ENCODE measurements at regions not wholly inside any gene's neighbourhood (a gene's known extent, or its start where the extent isn't known, plus 50 kb on each side); places are given as distances from the start of the nearest gene placed in this dataset.
"Not testable (repeated sequence)": the region's sequence is repeated elsewhere in the genome, so short reads cannot be mapped to it uniquely, and the experiment has no call there.

DNA sequence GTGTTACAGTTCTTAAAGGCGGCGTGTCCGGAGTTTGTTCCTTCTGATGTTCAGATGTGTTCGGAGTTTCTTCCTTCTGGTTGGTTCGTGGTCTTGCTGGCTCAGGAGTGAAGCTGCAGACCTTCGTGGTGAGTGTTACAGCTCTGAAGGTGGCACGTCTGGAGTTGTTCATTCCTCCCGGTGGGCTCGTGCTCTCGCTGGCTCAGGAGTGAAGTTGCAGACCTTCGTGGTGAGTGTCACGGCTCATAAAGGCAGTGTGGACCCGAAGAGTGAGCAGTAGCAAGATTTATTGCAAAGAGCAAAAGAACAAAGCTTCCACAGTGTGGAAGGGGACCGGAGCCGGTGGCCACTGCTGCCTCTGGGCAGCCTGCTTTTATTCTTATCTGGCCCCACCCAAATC lies 65.3 kb upstream of the NDST4 start:
- not testable (repeated sequence) for TF ChIP-seq STAT1 (IDR thresholded peaks at IDR 0.05; ENCODE audit: unreplicated experiment); POLR2AphosphoS5 (IDR thresholded peaks at IDR 0.05; ENCODE audit: low read depth); EZH2 (IDR thresholded peaks at IDR 0.05; ENCODE audit: low read depth, unreplicated experiment); JUNB (IDR thresholded peaks at IDR 0.05; ENCODE audit: unreplicated experiment); EZH2phosphoT487 (IDR thresholded peaks at IDR 0.05; ENCODE audit: unreplicated experiment)
- TF ChIP-seq, protein P1, sequence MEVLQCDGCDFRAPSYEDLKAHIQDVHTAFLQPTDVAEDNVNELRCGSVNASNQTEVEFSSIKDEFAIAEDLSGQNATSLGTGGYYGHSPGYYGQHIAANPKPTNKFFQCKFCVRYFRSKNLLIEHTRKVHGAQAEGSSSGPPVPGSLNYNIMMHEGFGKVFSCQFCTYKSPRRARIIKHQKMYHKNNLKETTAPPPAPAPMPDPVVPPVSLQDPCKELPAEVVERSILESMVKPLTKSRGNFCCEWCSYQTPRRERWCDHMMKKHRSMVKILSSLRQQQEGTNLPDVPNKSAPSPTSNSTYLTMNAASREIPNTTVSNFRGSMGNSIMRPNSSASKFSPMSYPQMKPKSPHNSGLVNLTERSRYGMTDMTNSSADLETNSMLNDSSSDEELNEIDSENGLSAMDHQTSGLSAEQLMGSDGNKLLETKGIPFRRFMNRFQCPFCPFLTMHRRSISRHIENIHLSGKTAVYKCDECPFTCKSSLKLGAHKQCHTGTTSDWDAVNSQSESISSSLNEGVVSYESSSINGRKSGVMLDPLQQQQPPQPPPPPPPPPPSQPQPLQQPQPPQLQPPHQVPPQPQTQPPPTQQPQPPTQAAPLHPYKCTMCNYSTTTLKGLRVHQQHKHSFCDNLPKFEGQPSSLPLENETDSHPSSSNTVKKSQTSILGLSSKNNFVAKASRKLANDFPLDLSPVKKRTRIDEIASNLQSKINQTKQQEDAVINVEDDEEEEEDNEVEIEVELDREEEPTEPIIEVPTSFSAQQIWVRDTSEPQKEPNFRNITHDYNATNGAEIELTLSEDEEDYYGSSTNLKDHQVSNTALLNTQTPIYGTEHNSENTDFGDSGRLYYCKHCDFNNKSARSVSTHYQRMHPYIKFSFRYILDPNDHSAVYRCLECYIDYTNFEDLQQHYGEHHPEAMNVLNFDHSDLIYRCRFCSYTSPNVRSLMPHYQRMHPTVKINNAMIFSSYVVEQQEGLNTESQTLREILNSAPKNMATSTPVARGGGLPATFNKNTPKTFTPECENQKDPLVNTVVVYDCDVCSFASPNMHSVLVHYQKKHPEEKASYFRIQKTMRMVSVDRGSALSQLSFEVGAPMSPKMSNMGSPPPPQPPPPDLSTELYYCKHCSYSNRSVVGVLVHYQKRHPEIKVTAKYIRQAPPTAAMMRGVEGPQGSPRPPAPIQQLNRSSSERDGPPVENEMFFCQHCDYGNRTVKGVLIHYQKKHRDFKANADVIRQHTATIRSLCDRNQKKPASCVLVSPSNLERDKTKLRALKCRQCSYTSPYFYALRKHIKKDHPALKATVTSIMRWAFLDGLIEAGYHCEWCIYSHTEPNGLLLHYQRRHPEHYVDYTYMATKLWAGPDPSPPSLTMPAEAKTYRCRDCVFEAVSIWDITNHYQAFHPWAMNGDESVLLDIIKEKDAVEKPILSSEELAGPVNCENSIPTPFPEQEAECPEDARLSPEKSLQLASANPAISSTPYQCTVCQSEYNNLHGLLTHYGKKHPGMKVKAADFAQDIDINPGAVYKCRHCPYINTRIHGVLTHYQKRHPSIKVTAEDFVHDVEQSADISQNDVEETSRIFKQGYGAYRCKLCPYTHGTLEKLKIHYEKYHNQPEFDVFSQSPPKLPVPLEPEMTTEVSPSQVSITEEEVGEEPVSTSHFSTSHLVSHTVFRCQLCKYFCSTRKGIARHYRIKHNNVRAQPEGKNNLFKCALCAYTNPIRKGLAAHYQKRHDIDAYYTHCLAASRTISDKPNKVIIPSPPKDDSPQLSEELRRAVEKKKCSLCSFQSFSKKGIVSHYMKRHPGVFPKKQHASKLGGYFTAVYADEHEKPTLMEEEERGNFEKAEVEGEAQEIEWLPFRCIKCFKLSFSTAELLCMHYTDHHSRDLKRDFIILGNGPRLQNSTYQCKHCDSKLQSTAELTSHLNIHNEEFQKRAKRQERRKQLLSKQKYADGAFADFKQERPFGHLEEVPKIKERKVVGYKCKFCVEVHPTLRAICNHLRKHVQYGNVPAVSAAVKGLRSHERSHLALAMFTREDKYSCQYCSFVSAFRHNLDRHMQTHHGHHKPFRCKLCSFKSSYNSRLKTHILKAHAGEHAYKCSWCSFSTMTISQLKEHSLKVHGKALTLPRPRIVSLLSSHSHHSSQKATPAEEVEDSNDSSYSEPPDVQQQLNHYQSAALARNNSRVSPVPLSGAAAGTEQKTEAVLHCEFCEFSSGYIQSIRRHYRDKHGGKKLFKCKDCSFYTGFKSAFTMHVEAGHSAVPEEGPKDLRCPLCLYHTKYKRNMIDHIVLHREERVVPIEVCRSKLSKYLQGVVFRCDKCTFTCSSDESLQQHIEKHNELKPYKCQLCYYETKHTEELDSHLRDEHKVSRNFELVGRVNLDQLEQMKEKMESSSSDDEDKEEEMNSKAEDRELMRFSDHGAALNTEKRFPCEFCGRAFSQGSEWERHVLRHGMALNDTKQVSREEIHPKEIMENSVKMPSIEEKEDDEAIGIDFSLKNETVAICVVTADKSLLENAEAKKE (CRISPR knock-in tag; IDR thresholded peaks at IDR 0.05), result not testable (repeated sequence)
- TF ChIP-seq, protein P2, sequence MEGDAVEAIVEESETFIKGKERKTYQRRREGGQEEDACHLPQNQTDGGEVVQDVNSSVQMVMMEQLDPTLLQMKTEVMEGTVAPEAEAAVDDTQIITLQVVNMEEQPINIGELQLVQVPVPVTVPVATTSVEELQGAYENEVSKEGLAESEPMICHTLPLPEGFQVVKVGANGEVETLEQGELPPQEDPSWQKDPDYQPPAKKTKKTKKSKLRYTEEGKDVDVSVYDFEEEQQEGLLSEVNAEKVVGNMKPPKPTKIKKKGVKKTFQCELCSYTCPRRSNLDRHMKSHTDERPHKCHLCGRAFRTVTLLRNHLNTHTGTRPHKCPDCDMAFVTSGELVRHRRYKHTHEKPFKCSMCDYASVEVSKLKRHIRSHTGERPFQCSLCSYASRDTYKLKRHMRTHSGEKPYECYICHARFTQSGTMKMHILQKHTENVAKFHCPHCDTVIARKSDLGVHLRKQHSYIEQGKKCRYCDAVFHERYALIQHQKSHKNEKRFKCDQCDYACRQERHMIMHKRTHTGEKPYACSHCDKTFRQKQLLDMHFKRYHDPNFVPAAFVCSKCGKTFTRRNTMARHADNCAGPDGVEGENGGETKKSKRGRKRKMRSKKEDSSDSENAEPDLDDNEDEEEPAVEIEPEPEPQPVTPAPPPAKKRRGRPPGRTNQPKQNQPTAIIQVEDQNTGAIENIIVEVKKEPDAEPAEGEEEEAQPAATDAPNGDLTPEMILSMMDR (conservative IDR thresholded peaks at IDR 0.05; ENCODE audit: low read depth in 2 of 2), result not testable (repeated sequence)
- TF ChIP-seq, protein P3, sequence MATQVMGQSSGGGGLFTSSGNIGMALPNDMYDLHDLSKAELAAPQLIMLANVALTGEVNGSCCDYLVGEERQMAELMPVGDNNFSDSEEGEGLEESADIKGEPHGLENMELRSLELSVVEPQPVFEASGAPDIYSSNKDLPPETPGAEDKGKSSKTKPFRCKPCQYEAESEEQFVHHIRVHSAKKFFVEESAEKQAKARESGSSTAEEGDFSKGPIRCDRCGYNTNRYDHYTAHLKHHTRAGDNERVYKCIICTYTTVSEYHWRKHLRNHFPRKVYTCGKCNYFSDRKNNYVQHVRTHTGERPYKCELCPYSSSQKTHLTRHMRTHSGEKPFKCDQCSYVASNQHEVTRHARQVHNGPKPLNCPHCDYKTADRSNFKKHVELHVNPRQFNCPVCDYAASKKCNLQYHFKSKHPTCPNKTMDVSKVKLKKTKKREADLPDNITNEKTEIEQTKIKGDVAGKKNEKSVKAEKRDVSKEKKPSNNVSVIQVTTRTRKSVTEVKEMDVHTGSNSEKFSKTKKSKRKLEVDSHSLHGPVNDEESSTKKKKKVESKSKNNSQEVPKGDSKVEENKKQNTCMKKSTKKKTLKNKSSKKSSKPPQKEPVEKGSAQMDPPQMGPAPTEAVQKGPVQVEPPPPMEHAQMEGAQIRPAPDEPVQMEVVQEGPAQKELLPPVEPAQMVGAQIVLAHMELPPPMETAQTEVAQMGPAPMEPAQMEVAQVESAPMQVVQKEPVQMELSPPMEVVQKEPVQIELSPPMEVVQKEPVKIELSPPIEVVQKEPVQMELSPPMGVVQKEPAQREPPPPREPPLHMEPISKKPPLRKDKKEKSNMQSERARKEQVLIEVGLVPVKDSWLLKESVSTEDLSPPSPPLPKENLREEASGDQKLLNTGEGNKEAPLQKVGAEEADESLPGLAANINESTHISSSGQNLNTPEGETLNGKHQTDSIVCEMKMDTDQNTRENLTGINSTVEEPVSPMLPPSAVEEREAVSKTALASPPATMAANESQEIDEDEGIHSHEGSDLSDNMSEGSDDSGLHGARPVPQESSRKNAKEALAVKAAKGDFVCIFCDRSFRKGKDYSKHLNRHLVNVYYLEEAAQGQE (IDR thresholded peaks at IDR 0.05; ENCODE audit: unreplicated experiment), result not testable (repeated sequence)

Data from GM23338 (cell line).